Endothelial cell of umbilical vein (primary cell): ENCODE measurements at regions not wholly inside any gene's neighbourhood (a gene's known extent, or its start where the extent isn't known, plus 50 kb on each side); places are given as distances from the start of the nearest gene placed in this dataset.

Experiments used
- BruUV-seq: library from RNA; stranded (reverse); fragments of 400-500 nt; replicated peaks from 2 replicates; lab custom pipeline; 2021; lab: Mats Ljungman, UMichigan
- CTCF ChIA-PET: fragments of 300-600, 350-600 bp; sonication (Branson Sonifier 250); formaldehyde crosslinking; loops from one replicate; lab custom pipeline; 2021; ENCODE audit warnings: antibody characterized with exemption, inconsistent platforms; lab: Charles Lee
- POLR2A ChIA-PET: fragments of 300-600, 350-600 bp; sonication (Branson Sonifier 250); formaldehyde crosslinking; loops from one replicate; lab custom pipeline; 2021; ENCODE audit warnings: antibody characterized with exemption, inconsistent platforms; lab: Charles Lee
- DNase-seq: peaks from one replicate; pipeline ENCODE4 v3.0.0-alpha.2; 2011; ENCODE audit warnings: low read depth, low spot score
- FAIRE-seq: peaks from 2 replicates; lab custom pipeline; 2011; peaks lifted over from hg19 to GRCh38; lab: Jason Lieb, UNC
- H2AFZ ChIP-seq: 2 replicates; pipeline ENCODE4 v1.6.0; 2012; ENCODE audit warnings: low read depth, low read length, control low read depth, inconsistent platforms
- H3K27ac ChIP-seq: 2 replicates; pipeline ENCODE4 v1.5.1; 2011; ENCODE audit warnings: low read depth, mild to moderate bottlenecking, control low read depth, low read length, moderate library complexity; ENCODE audit not compliant: insufficient read depth
- H3K27me3 ChIP-seq, 2 experiments: 2 replicates each; pipeline versions ENCODE4 v1.6.0 to v1.6.1; 2011; ENCODE audit warnings: low read length in 2 of 2, mixed read lengths in 1 of 2; ENCODE audit not compliant: control insufficient read depth in 2 of 2, insufficient read depth in 2 of 2
- H3K36me3 ChIP-seq, 2 experiments: 2 replicates in 1 of 2; 3 replicates in 1 of 2; pipeline ENCODE4 v1.5.1; 2011; ENCODE audit warnings: low read length in 2 of 2, mild to moderate bottlenecking in 1 of 2, moderate library complexity in 1 of 2; ENCODE audit not compliant: control insufficient read depth in 2 of 2, insufficient read depth in 2 of 2; ENCODE audit errors: extremely low read depth in 1 of 2
- H3K4me1 ChIP-seq: 3 replicates; pipeline ENCODE4 v1.5.1; 2011; ENCODE audit warnings: mild to moderate bottlenecking, low read length; ENCODE audit not compliant: control insufficient read depth, insufficient read depth; ENCODE audit errors: extremely low read depth
- H3K4me2 ChIP-seq: 2 replicates; pipeline ENCODE4 v1.6.1; 2011; ENCODE audit warnings: low read length, control low read depth, mixed read lengths; ENCODE audit not compliant: insufficient read depth
- H3K4me3 ChIP-seq, 3 experiments: fragments of 200-600 bp in 1 of 3; sonication (generic), shearing (Covaris generic) in 1 of 3; replicated peaks in 1 of 3; 2 replicates each; pipeline ENCODE4 v1.5.1; 2011 to 2016; ENCODE audit warnings: control low read depth in 3 of 3, low read length in 3 of 3, mild to moderate bottlenecking in 2 of 3, inconsistent platforms in 1 of 3, low read depth in 1 of 3, moderate library complexity in 1 of 3; ENCODE audit not compliant: insufficient read depth in 1 of 3
- H3K79me2 ChIP-seq: 2 replicates; pipeline ENCODE4 v1.6.0; 2012; ENCODE audit warnings: low read length, inconsistent platforms; ENCODE audit not compliant: control insufficient read depth, insufficient read depth
- H3K9ac ChIP-seq: replicated peaks from 2 replicates; pipeline ENCODE3; 2011; ENCODE audit warnings: low read length, control low read depth; ENCODE audit not compliant: insufficient read depth; ENCODE audit errors: extremely low read depth
- H3K9me1 ChIP-seq: replicated peaks from 3 replicates; pipeline ENCODE4 v1.6.0; 2011; ENCODE audit warnings: mild to moderate bottlenecking, low read length; ENCODE audit not compliant: control insufficient read depth, insufficient read depth; ENCODE audit errors: extremely low read depth
- H3K9me3 ChIP-seq: replicated peaks from 2 replicates; pipeline ENCODE4 v1.5.1; 2012; ENCODE audit warnings: low read length, inconsistent platforms; ENCODE audit not compliant: control insufficient read depth, insufficient read depth
- H4K20me1 ChIP-seq: replicated peaks from 2 replicates; pipeline ENCODE3; 2011; ENCODE audit warnings: mild to moderate bottlenecking, low read length; ENCODE audit not compliant: control insufficient read depth, insufficient read depth; ENCODE audit errors: extremely low read depth
- CTCF ChIP-seq, 2 donors: IDR thresholded peaks; 1 replicate in 1 of 2; 2 replicates in 1 of 2; pipeline ENCODE4 v1.5.1; 2011; ENCODE audit warnings: low read length in 2 of 2, mild to moderate bottlenecking in 2 of 2, moderate library complexity in 2 of 2, control low read depth in 1 of 2, inconsistent platforms in 1 of 2, low read depth in 1 of 2; ENCODE audit not compliant: insufficient read depth in 1 of 2; ENCODE audit errors: extremely low read depth in 1 of 2
- EZH2 ChIP-seq: IDR thresholded peaks from 2 replicates; pipeline ENCODE4 v1.6.1; 2012; ENCODE audit warnings: borderline replicate concordance, low read depth, mild to moderate bottlenecking, moderate library complexity, low read length, inconsistent platforms; ENCODE audit not compliant: severe bottlenecking
- FOS ChIP-seq: IDR thresholded peaks from 2 replicates; pipeline ENCODE4 v1.6.1; 2011; ENCODE audit warnings: mild to moderate bottlenecking, low read length, moderate library complexity, borderline replicate concordance; ENCODE audit not compliant: insufficient read depth
- GATA2 ChIP-seq: IDR thresholded peaks from 2 replicates; pipeline ENCODE4 v1.7.0; 2011; ENCODE audit warnings: low read depth, mild to moderate bottlenecking, moderate library complexity, mixed read lengths, low read length; ENCODE audit not compliant: insufficient read length, insufficient read depth
- JUN ChIP-seq: IDR thresholded peaks from 2 replicates; pipeline ENCODE4 v1.6.1; 2011; ENCODE audit warnings: borderline replicate concordance, low read depth; ENCODE audit not compliant: insufficient read length, insufficient read depth
- MAX ChIP-seq: IDR thresholded peaks from 2 replicates; pipeline ENCODE4 v1.6.1; 2011; ENCODE audit not compliant: insufficient read depth, insufficient read length
- MYC ChIP-seq: IDR thresholded peaks from one replicate; pipeline ENCODE4 v1.6.1; 2011; ENCODE audit warnings: mild to moderate bottlenecking, low read depth, low read length
- POLR2A ChIP-seq: IDR thresholded peaks from 2 replicates; pipeline ENCODE4 v1.6.1; 2012; ENCODE audit warnings: low read depth, mild to moderate bottlenecking, control low read depth, low read length
- POLR2AphosphoS5 ChIP-seq: IDR thresholded peaks from 2 replicates; pipeline ENCODE4 v1.6.1; 2012; ENCODE audit warnings: low read depth, mild to moderate bottlenecking, control low read depth, low read length, moderate library complexity; ENCODE audit not compliant: insufficient read depth
- dilution Hi-C: fragments of 300-500 bp; cut with MboI; formaldehyde crosslinking; loops from one replicate; pipeline ENCODE4 v1.15.0; 2019; ENCODE audit warnings: low sequenced_read_pairs; ENCODE audit not compliant: extremely low pct_ligation_motif_present
- intact Hi-C: fragments of 100-400 bp; cut with micrococcal nuclease; formaldehyde crosslinking; loops from one replicate; pipeline ENCODE4 v1.10.0; 2022

- no TSS peak for BruUV-seq
- TF ChIP-seq MAX (no peak), MYC (no peak), EZH2 (no peak), CTCF (IDR thresholded peaks at IDR 0.05; ENCODE audit: extremely low read depth in 1 of 2, insufficient read depth in 1 of 2, low read depth in 1 of 2, low read length in 2 of 2) (no peak), GATA2 (no peak), JUN (no peak), POLR2A (no peak), POLR2AphosphoS5 (no peak), FOS (no peak)
- Histone ChIP-seq H3K4me1 (no peaks in the 10 kb centered on the region), H3K27ac (no peak overlapping the region), H3K27me3 (no peaks in the 10 kb centered on the region), H3K9me3 (no peaks in the 10 kb centered on the region), H3K9ac (no peak overlapping the region), H3K4me3 (no peak overlapping the region), H2AFZ (no peak overlapping the region), H4K20me1 (no peaks in the 10 kb centered on the region), H3K79me2 (no peaks in the 10 kb centered on the region), H3K9me1 (no peaks in the 10 kb centered on the region), H3K36me3 (no peaks in the 10 kb centered on the region), H3K4me2 (no peak overlapping the region)
- DNase-seq (no peak), FAIRE-seq (no peak)
- POLR2A ChIA-PET, result no interaction called here
- intact Hi-C loops, result no loop called here
- dilution Hi-C loops, result no loop called here
- CTCF ChIA-PET, result no interaction called here
These were observed 553.1 kb upstream of the CBLB start for GRCh38 chr3:106421909-106422308.
